ENCODE measurements at regions not wholly inside any gene's neighbourhood (a gene's known extent, or its start where the extent isn't known, plus 50 kb on each side); places are given as distances from the start of the nearest gene placed in this dataset.

DNA sequence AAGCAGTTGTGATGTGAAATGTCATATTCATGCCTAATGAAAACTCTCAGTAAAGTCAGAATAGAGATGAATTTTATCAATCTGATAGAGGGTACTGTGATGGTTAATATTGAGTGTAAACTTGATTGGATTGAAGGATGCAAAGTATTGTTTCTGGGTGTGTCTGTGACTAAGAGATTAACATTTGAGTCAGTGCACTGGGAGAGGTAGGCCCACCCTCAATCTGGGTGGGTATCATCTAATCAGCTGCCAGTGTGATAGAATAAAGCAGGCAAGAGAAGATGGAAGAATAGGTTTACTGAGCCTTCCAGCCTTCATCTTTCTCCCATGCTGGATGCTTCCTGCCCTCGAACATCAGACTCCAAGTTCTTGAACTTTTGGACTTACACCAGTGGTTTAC lies 124.3 kb downstream of the CENPW start:
- no peak overlapping the region for H3K9ac ChIP-seq (ENCODE audit: low read length)

DNA sequence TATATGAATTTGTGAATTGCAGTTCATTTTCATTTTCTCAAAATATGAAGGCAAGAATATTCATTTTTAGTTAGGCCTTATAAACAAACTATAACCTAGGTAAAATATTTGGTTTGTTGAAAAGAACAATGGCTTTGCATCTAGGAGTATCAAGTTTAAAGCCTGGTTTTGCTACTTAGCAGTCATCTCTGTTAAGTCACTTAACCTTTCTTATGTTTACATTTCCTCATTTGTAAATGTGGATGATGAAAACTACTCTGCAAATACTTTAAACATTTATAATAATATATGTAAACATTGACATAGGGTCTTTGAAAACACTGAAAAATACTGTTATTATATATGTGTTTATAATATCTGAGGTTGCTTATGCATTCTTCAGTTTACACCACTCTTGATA lies 135.5 kb downstream of the CENPW start:
- no peak overlapping the region for H2AFZ ChIP-seq (ENCODE audit: insufficient read depth, low read length, poor library complexity)
- H3K79me2 ChIP-seq (ENCODE audit: control insufficient read depth, insufficient read depth, low read length, poor library complexity) = no peaks in the 10 kb centered on the region
- H3K14ac ChIP-seq (ENCODE audit: low read length) = no peak overlapping the region
- no peak overlapping the region for H2BK5ac ChIP-seq (ENCODE audit: low read depth, low read length, poor library complexity)
- H3K18ac ChIP-seq (ENCODE audit: low read length) = no peak overlapping the region
- H3K4me2 ChIP-seq (ENCODE audit: low read length) = no peak overlapping the region
- H3K23ac ChIP-seq (ENCODE audit: low read length) = no peak overlapping the region
- H4K8ac ChIP-seq (ENCODE audit: low read depth, low read length) = no peak overlapping the region
- no peak overlapping the region for H2BK120ac ChIP-seq (ENCODE audit: insufficient read depth, low read length, poor library complexity)
- no peak overlapping the region for H2AK5ac ChIP-seq (ENCODE audit: low read length)
- H4K12ac ChIP-seq (ENCODE audit: low read depth, low read length) = no peak overlapping the region
- no peak overlapping the region for H3K9ac ChIP-seq (ENCODE audit: low read length)
- DNase-seq = no peak
- H3K4ac ChIP-seq (ENCODE audit: low read depth, low read length) = no peak overlapping the region
- no peaks in the 10 kb centered on the region for H3K27me3 ChIP-seq (ENCODE audit: insufficient read depth, low read length)
- no peaks in the 10 kb centered on the region for H3K4me1 ChIP-seq (ENCODE audit: control insufficient read depth in 1 of 2, insufficient read depth in 2 of 2, low read length in 2 of 2)
- no peaks in the 10 kb centered on the region for H3K36me3 ChIP-seq (ENCODE audit: control insufficient read depth in 1 of 2, insufficient read depth in 2 of 2, low read length in 2 of 2)
- H3K27ac ChIP-seq (ENCODE audit: low read depth, low read length) = no peak overlapping the region
- no peak overlapping the region for H3K4me3 ChIP-seq (ENCODE audit: low read depth, low read length)
- peaks cover 1% of the 10 kb centered on the region for H3K9me3 ChIP-seq (ENCODE audit: insufficient read depth, low read depth, low read length)
- H3K79me1 ChIP-seq (ENCODE audit: low read length) = no peaks in the 10 kb centered on the region
- no peak overlapping the region for H4K91ac ChIP-seq (ENCODE audit: low read depth, low read length)
- H2BK12ac ChIP-seq (ENCODE audit: low read length) = no peak overlapping the region

More for the DNA sequence above, 124.3 kb downstream of the CENPW start:
- no peak overlapping the region for H4K91ac ChIP-seq (ENCODE audit: low read depth, low read length)
- H3K4ac ChIP-seq (ENCODE audit: low read depth, low read length) = no peak overlapping the region
- H3K4me1 ChIP-seq (ENCODE audit: control insufficient read depth in 1 of 2, insufficient read depth in 2 of 2, low read length in 2 of 2) = no peaks in the 10 kb centered on the region
- no peak overlapping the region for H3K27ac ChIP-seq (ENCODE audit: low read depth, low read length)
- H3K36me3 ChIP-seq (ENCODE audit: control insufficient read depth in 1 of 2, insufficient read depth in 2 of 2, low read length in 2 of 2) = no peaks in the 10 kb centered on the region
- no peak overlapping the region for H4K12ac ChIP-seq (ENCODE audit: low read depth, low read length)
- no peak for DNase-seq
- H2BK120ac ChIP-seq (ENCODE audit: insufficient read depth, low read length, poor library complexity) = no peak overlapping the region
- H3K27me3 ChIP-seq (ENCODE audit: insufficient read depth, low read length) = no peaks in the 10 kb centered on the region
- H4K8ac ChIP-seq (ENCODE audit: low read depth, low read length) = no peak overlapping the region
- H3K18ac ChIP-seq (ENCODE audit: low read length) = no peak overlapping the region
- no peaks in the 10 kb centered on the region for H3K79me1 ChIP-seq (ENCODE audit: low read length)
- no CpG with 5 or more reads among the region's 1 CpG for WGBS (ENCODE audit: extremely low coverage, insufficient coverage, insufficient read length)
- H2AFZ ChIP-seq (ENCODE audit: insufficient read depth, low read length, poor library complexity) = no peak overlapping the region
- no peak overlapping the region for H3K4me3 ChIP-seq (ENCODE audit: low read depth, low read length)
- no peak overlapping the region for H2BK12ac ChIP-seq (ENCODE audit: low read length)
- no peak overlapping the region for H3K23ac ChIP-seq (ENCODE audit: low read length)
- no peak overlapping the region for H2AK5ac ChIP-seq (ENCODE audit: low read length)
- no peak overlapping the region for H2BK5ac ChIP-seq (ENCODE audit: low read depth, low read length, poor library complexity)
- H3K9me3 ChIP-seq (ENCODE audit: insufficient read depth, low read depth, low read length) = no peaks in the 10 kb centered on the region
- H3K79me2 ChIP-seq (ENCODE audit: control insufficient read depth, insufficient read depth, low read length, poor library complexity) = no peaks in the 10 kb centered on the region
- H3K14ac ChIP-seq (ENCODE audit: low read length) = no peak overlapping the region
- H3K4me2 ChIP-seq (ENCODE audit: low read length) = no peak overlapping the region

DNA sequence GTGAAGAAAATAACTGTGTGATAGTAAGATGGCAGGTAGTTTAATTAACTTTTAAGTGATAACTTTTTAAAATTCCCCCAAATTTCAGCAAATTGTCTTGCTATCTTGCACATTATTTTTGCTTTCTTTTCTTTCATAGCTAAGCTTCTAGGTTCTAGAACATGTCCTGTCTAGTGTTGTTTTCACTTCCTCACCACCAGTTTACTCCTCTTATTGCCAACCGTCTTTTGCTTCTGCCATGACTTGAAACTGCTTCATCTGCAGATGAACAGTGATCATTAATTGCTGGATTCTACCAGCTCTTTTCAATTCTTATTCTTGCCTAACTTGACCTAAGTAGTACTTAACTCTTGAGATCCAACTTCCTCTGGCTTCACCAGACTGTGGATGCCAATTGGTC lies 137.8 kb downstream of the CENPW start:
- no peak for DNase-seq
- H3K18ac ChIP-seq (ENCODE audit: low read length) = no peak overlapping the region
- no peak overlapping the region for H3K14ac ChIP-seq (ENCODE audit: low read length)
- H4K91ac ChIP-seq (ENCODE audit: low read depth, low read length) = no peak overlapping the region
- no peaks in the 10 kb centered on the region for H3K36me3 ChIP-seq (ENCODE audit: control insufficient read depth in 1 of 2, insufficient read depth in 2 of 2, low read length in 2 of 2)
- H3K79me2 ChIP-seq (ENCODE audit: control insufficient read depth, insufficient read depth, low read length, poor library complexity) = no peaks in the 10 kb centered on the region
- no peak overlapping the region for H2BK5ac ChIP-seq (ENCODE audit: low read depth, low read length, poor library complexity)
- WGBS (ENCODE audit: extremely low coverage, insufficient coverage, insufficient read length) = no CpG with 5 or more reads among the region's 1 CpG
- H3K4ac ChIP-seq (ENCODE audit: low read depth, low read length) = no peak overlapping the region
- H3K9ac ChIP-seq (ENCODE audit: low read length) = no peak overlapping the region
- no peak overlapping the region for H2BK12ac ChIP-seq (ENCODE audit: low read length)
- no peak overlapping the region for H2BK120ac ChIP-seq (ENCODE audit: insufficient read depth, low read length, poor library complexity)
- no peak overlapping the region for H2AK5ac ChIP-seq (ENCODE audit: low read length)
- H4K12ac ChIP-seq (ENCODE audit: low read depth, low read length) = no peak overlapping the region
- no peaks in the 10 kb centered on the region for H3K9me3 ChIP-seq (ENCODE audit: insufficient read depth, low read depth, low read length)
- H3K4me3 ChIP-seq (ENCODE audit: low read depth, low read length) = no peak overlapping the region
- no peak overlapping the region for H3K4me2 ChIP-seq (ENCODE audit: low read length)
- H3K27me3 ChIP-seq (ENCODE audit: insufficient read depth, low read length) = no peaks in the 10 kb centered on the region
- no peaks in the 10 kb centered on the region for H3K4me1 ChIP-seq (ENCODE audit: control insufficient read depth in 1 of 2, insufficient read depth in 2 of 2, low read length in 2 of 2)
- H4K8ac ChIP-seq (ENCODE audit: low read depth, low read length) = no peak overlapping the region
- H3K23ac ChIP-seq (ENCODE audit: low read length) = no peak overlapping the region
- H3K79me1 ChIP-seq (ENCODE audit: low read length) = no peaks in the 10 kb centered on the region
- no peak overlapping the region for H3K27ac ChIP-seq (ENCODE audit: low read depth, low read length)
- H2AFZ ChIP-seq (ENCODE audit: insufficient read depth, low read length, poor library complexity) = no peak overlapping the region

DNA sequence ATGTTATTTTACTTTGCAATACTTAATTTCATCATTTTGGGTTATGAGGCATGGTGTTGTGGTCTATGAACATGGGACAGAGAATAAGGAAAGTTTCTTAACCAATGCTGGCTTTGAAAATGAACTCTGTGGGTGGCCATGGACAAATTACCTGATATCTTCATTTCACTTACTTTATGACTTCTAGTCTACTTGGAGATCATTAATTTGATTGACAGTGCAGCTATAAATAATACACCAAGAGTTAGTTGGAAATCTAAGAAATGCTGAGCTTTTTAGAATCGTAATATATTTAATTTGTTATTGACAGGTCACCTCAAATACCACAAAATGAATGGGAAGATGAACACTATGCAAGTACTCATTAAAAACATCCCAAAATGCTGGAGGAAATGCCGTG lies 140.4 kb downstream of the CENPW start:
- Histone ChIP-seq H2BK120ac (ENCODE audit: insufficient read depth, low read length, poor library complexity) (no peak overlapping the region), H2AK5ac (ENCODE audit: low read length) (no peak overlapping the region), H2AFZ (ENCODE audit: insufficient read depth, low read length, poor library complexity) (no peak overlapping the region), H3K4me3 (ENCODE audit: low read depth, low read length) (no peak overlapping the region), H3K14ac (ENCODE audit: low read length) (no peak overlapping the region), H2BK12ac (ENCODE audit: low read length) (no peak overlapping the region), H3K79me1 (ENCODE audit: low read length) (no peaks in the 10 kb centered on the region), H4K8ac (ENCODE audit: low read depth, low read length) (no peak overlapping the region), H3K4me2 (ENCODE audit: low read length) (no peak overlapping the region), H3K9me3 (ENCODE audit: insufficient read depth, low read depth, low read length) (no peaks in the 10 kb centered on the region), H4K91ac (ENCODE audit: low read depth, low read length) (no peak overlapping the region), H3K23ac (ENCODE audit: low read length) (no peak overlapping the region), H3K9ac (ENCODE audit: low read length) (no peak overlapping the region), H3K36me3 (ENCODE audit: control insufficient read depth in 1 of 2, insufficient read depth in 2 of 2, low read length in 2 of 2) (no peaks in the 10 kb centered on the region), H3K18ac (ENCODE audit: low read length) (no peak overlapping the region), H3K27me3 (ENCODE audit: insufficient read depth, low read length) (no peaks in the 10 kb centered on the region), H3K4ac (ENCODE audit: low read depth, low read length) (no peak overlapping the region), H3K4me1 (ENCODE audit: control insufficient read depth in 1 of 2, insufficient read depth in 2 of 2, low read length in 2 of 2) (no peaks in the 10 kb centered on the region), H4K12ac (ENCODE audit: low read depth, low read length) (no peak overlapping the region), H3K27ac (ENCODE audit: low read depth, low read length) (no peak overlapping the region), H3K79me2 (ENCODE audit: control insufficient read depth, insufficient read depth, low read length, poor library complexity) (no peaks in the 10 kb centered on the region), H2BK5ac (ENCODE audit: low read depth, low read length, poor library complexity) (no peak overlapping the region)
- DNase-seq = no peak
- WGBS (ENCODE audit: extremely low coverage, insufficient coverage, insufficient read length) = no CpG with 5 or more reads among the region's 2 CpGs

DNA sequence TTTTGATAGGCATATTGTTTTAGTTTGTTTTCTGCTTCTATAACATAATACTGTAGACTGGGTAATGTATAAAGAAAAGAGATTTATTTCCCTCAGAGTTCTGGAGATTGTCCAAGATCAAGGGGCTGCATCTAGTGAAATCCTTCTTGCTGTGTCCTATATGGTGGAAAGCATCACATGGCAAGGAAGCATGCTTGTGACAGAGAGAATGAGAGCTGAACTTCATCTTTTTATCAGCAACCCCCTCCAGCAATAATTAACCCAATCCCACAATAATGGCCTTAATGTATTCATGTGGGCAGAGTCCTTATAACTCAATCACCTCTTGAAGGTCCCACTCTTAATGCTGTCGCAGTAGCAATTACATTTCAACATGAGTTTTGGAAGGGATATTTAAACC lies 141.4 kb downstream of the CENPW start:
- no peak overlapping the region for H3K18ac ChIP-seq (ENCODE audit: low read length)
- H3K23ac ChIP-seq (ENCODE audit: low read length) = no peak overlapping the region
- H2BK12ac ChIP-seq (ENCODE audit: low read length) = no peak overlapping the region
- H3K9ac ChIP-seq (ENCODE audit: low read length) = no peak overlapping the region
- no peak overlapping the region for H2AK5ac ChIP-seq (ENCODE audit: low read length)
- H3K9me3 ChIP-seq (ENCODE audit: insufficient read depth, low read depth, low read length) = no peaks in the 10 kb centered on the region
- H4K8ac ChIP-seq (ENCODE audit: low read depth, low read length) = no peak overlapping the region
- no peak overlapping the region for H4K12ac ChIP-seq (ENCODE audit: low read depth, low read length)
- no peak overlapping the region for H4K91ac ChIP-seq (ENCODE audit: low read depth, low read length)
- no peaks in the 10 kb centered on the region for H3K27me3 ChIP-seq (ENCODE audit: insufficient read depth, low read length)
- H2BK120ac ChIP-seq (ENCODE audit: insufficient read depth, low read length, poor library complexity) = no peak overlapping the region
- DNase-seq = no peak
- H2BK5ac ChIP-seq (ENCODE audit: low read depth, low read length, poor library complexity) = no peak overlapping the region
- no peak overlapping the region for H3K27ac ChIP-seq (ENCODE audit: low read depth, low read length)
- no peaks in the 10 kb centered on the region for H3K79me2 ChIP-seq (ENCODE audit: control insufficient read depth, insufficient read depth, low read length, poor library complexity)
- no peak overlapping the region for H3K14ac ChIP-seq (ENCODE audit: low read length)
- no peak overlapping the region for H3K4me3 ChIP-seq (ENCODE audit: low read depth, low read length)
- no peaks in the 10 kb centered on the region for H3K4me1 ChIP-seq (ENCODE audit: control insufficient read depth in 1 of 2, insufficient read depth in 2 of 2, low read length in 2 of 2)
- H3K4ac ChIP-seq (ENCODE audit: low read depth, low read length) = no peak overlapping the region
- H3K36me3 ChIP-seq (ENCODE audit: control insufficient read depth in 1 of 2, insufficient read depth in 2 of 2, low read length in 2 of 2) = no peaks in the 10 kb centered on the region
- H3K79me1 ChIP-seq (ENCODE audit: low read length) = no peaks in the 10 kb centered on the region
- H3K4me2 ChIP-seq (ENCODE audit: low read length) = no peak overlapping the region
- no CpG with 5 or more reads among the region's 1 CpG for WGBS (ENCODE audit: extremely low coverage, insufficient coverage, insufficient read length)
- H2AFZ ChIP-seq (ENCODE audit: insufficient read depth, low read length, poor library complexity) = no peak overlapping the region

Data from trophoblast cell (in vitro differentiated cells and primary cell).